ENCODE measurements at regions not wholly inside any gene's neighbourhood (a gene's known extent, or its start where the extent isn't known, plus 50 kb on each side); places are given as distances from the start of the nearest gene placed in this dataset.

GRCh38 chr7:30212701-30213111, 71.7 kb upstream of the ZNRF2 start:
- DNase-seq = no peak

DNA sequence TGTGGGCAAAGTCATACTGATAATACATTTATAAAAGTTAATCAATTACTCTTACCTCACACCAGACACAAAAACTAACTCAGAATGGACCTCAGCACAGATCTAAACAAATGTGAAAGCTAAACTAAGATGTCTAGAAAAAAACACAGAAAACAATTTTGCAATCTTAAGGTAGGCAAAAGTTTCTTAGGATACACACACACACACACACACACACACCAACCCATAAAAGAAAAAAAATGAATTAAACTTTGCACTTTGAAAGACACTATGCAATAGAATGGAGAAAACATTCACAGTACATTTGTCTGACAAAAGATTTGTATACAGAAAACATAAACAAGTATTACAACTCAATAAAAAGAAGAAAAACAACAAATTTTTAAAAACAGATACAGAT, 70.8 kb upstream of the ZNRF2 start:
- DNase-seq = no peak

DNA sequence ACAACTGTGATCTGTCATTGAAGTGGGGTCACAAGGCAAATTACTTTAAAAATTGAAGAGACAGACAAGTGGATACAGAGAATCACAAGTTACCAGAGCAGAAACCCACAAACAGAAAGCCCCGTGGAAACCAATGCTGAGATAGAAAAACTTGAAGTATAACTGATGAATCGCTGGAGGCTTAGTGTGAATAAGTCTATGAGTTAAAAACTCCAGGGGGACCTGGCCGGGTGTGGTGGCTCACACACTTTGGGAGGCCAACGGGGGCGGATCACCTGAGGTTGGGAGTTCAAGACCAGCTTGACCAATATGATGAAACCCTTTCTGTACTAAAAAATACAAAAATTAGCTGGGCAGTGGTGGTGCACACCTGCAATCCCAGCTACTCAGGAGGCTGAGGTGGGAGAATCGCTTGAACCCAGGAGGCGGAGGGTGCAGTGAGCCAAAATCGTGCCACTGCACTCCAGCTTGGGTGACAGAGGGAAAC, 69.7 kb upstream of the ZNRF2 start:
- no peak for DNase-seq

DNA sequence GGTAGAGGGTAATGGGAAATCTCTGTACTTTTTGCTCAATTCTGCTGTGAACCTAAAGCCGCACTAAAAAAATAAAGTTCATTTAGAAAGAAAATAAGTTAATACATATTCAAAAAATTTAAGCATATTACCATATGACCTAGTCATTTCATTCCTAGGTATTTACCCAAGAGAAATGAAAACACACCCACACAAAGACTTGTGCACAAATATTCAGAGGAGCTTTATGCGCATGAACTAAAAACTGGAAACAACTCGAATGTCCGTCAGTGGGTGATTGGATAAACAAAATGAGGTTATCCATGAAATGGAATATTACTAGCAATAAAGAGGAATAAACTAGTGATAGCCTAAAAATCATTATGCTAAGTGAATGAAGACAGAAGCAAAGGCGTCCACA, 62.6 kb upstream of the ZNRF2 start:
- DNase-seq = no peak

DNA sequence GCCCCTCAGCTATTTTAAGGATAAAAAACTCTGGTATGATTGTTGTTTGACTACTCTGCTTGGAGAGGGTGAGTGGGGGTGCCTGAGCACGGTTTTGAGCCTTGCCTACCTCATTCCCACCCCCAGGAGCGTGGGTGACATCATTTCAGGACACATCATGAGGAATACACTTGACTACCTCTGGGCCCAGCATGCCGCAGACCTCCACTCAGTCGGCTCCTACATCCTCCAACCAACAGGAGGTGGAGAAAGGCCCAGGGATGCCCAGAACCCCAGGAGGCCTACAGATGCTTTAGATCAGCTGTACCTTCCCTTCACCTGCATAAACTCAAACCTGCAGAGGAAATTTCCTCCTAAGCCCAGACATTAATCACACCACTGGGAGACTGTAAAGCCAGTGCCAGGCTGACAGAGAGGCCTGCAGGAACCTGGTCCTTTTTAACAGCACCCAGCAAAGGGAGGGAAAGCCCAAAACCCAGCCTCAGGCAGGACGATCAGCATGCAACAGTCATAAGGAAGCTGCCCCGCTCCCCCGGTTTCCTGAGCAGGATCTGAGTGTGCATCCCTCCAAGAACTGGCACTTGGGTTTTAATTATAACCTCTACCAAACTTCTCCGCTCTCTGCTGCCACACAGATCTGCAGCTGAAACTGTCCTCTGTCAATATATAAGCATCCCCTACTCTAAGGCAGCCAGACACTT, 61.7 kb upstream of the ZNRF2 start:
- DNase-seq = no peak

DNA sequence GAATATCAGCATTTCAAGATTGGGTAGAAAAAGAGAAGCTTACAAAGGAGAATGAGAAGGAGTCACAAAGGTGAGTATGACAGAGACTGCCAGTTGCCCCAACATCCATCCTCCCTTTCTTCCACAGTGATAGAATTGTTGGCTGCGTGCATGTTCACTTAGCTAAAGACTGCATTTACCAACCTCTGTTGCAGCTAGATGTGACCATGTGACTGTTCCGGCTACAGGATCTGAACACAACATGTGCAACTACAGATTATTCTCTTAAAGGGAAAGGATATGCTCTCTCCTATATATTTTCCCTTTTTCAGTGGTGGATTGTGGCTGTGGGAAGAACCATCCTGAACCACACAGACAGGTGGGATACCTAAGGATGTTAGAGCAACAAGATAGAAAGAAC, 60.5 kb upstream of the ZNRF2 start:
- no peak for DNase-seq

GRCh38 chr7:30224511-30225062, 59.8 kb upstream of the ZNRF2 start:
- DNase-seq = no peak

- peak; percentile 63 for DNase-seq
Observed at GRCh38 chr7:30225863-30226613, 58.4 kb upstream of the ZNRF2 start.

DNA sequence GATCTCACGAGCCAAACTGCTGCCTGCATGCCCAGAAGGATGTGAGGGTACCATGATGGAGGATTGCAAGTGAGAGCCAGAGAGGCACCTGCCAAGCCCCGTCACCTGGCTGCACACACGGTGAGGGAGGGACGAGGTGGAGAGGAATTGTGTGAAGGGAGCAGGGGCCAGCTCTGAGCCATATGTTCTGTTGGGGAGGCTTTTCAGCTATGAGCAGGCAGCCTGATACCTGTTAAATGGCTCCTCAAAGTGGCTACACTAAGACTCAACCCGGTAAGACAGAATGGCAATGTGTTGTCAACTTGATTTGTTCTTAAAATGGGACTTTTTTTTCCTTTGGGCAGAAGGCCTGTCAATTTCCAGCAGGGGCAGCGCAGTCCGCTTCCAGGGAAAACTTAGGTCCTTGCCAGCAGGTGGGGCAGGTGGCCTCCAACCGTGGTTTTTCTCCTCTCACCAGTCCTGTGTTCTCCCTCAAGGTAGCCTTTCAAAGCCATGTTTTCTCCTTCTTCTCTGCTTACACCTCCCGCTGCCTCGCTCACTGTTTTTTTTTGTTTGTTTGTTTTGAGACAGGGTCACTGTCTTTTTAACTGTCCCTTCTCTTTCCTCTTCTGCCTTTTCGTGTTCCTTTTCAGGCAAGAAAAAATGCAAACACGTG, 57.7 kb upstream of the ZNRF2 start:
- DNase-seq = no peak

- no peak for DNase-seq
Observed at GRCh38 chr7:30231271-30231670, 53.1 kb upstream of the ZNRF2 start.

GRCh38 chr7:30232391-30232790, 52.0 kb upstream of the ZNRF2 start:
- no peak for DNase-seq
